SK-N-SH (cell line): ENCODE measurements at regions not wholly inside any gene's neighbourhood (a gene's known extent, or its start where the extent isn't known, plus 50 kb on each side); places are given as distances from the start of the nearest gene placed in this dataset.
A peak's percentile ranks its signal among the peaks of the same experiment; 100 is the strongest.

Experiments
- CTCF ChIA-PET: fragments of 300-600, 350-600 bp; formaldehyde crosslinking; extraction: SDS; loops from one replicate; lab custom pipeline; 2021; lab: Yijun Ruan, JAX
- POLR2A ChIA-PET: fragments of 350-600 bp; sonication (Branson Sonifier 250); formaldehyde crosslinking; extraction: SDS; loops from one replicate; lab custom pipeline; 2020; ENCODE audit warnings: antibody characterized with exemption, inconsistent platforms; lab: Yijun Ruan, JAX
- DNase-seq: peaks from one replicate; pipeline ENCODE4 v3.0.0; 2012
- H2AFZ ChIP-seq: fragments of 200-600 bp; sonication (generic); 2 replicates; pipeline ENCODE4 v1.8.1; 2016; ENCODE audit warnings: antibody characterized with exemption, mild to moderate bottlenecking, low read depth
- H3F3A ChIP-seq: fragments of 200-600 bp; sonication (generic); replicated peaks from 2 replicates; pipeline ENCODE3; 2016; ENCODE audit warnings: antibody characterized with exemption, mild to moderate bottlenecking; ENCODE audit not compliant: insufficient read depth
- H3K27ac ChIP-seq, 2 experiments: fragments of 200-500 bp in 1 of 2; fragments of 200-600 bp in 1 of 2; sonication (Bioruptor generic) in 1 of 2; sonication (generic), shearing (Covaris generic) in 1 of 2; 2 replicates each; pipeline versions ENCODE4 v1.5.1 to v1.6.1; 2014 to 2016; ENCODE audit warnings: low read depth in 2 of 2, inconsistent platforms in 1 of 2, low read length in 1 of 2, mild to moderate bottlenecking in 1 of 2, mixed read lengths in 1 of 2
- H3K27me3 ChIP-seq: fragments of 200-600 bp; sonication (generic), shearing (Covaris generic); 2 replicates; pipeline ENCODE4 v1.6.1; 2016; ENCODE audit warnings: mixed run types; ENCODE audit not compliant: insufficient read depth
- H3K36me3 ChIP-seq, 2 experiments: fragments of 200-500 bp in 1 of 2; fragments of 200-600 bp in 1 of 2; sonication (Bioruptor generic) in 1 of 2; sonication (generic) in 1 of 2; replicated peaks in 1 of 2; 2 replicates each; pipeline versions ENCODE3 to v1.5.1; 2014 to 2016; ENCODE audit warnings: low read length in 1 of 2, mild to moderate bottlenecking in 1 of 2; ENCODE audit not compliant: insufficient read depth in 2 of 2, control insufficient read depth in 1 of 2
- H3K4me1 ChIP-seq, 2 experiments: fragments of 200-500 bp in 1 of 2; fragments of 200-600 bp in 1 of 2; sonication (Bioruptor generic) in 1 of 2; sonication (generic), shearing (Covaris generic) in 1 of 2; 2 replicates each; pipeline versions ENCODE4 v1.5.1 to v1.6.1; 2014 to 2016; ENCODE audit warnings: low read depth in 1 of 2, low read length in 1 of 2, mixed run types in 1 of 2; ENCODE audit not compliant: insufficient read depth in 2 of 2, control insufficient read depth in 1 of 2
- H3K4me2 ChIP-seq: fragments of 200-600 bp; sonication (generic), shearing (Covaris generic); 2 replicates; pipeline ENCODE4 v1.6.1; 2017; ENCODE audit warnings: mixed run types
- H3K4me3 ChIP-seq, 2 experiments: fragments of 200-500 bp in 1 of 2; fragments of 200-600 bp in 1 of 2; sonication (Bioruptor generic) in 1 of 2; sonication (generic), shearing (Covaris generic) in 1 of 2; 2 replicates each; pipeline versions ENCODE4 v1.5.1 to v1.8.1; 2014 to 2016; ENCODE audit warnings: low read depth in 2 of 2, inconsistent platforms in 1 of 2, low read length in 1 of 2, mild to moderate bottlenecking in 1 of 2, mixed read lengths in 1 of 2, moderate library complexity in 1 of 2
- H3K79me2 ChIP-seq: fragments of 200-600 bp; sonication (generic); 2 replicates; pipeline ENCODE4 v1.8.1; 2017; ENCODE audit warnings: mild to moderate bottlenecking; ENCODE audit not compliant: insufficient read depth
- H3K9ac ChIP-seq: fragments of 200-600 bp; sonication (generic); 2 replicates; pipeline ENCODE4 v1.6.1; 2017; ENCODE audit warnings: mixed run types
- H3K9me2 ChIP-seq: fragments of 200-600 bp; sonication (generic); 2 replicates; pipeline ENCODE4 v1.6.1; 2017; ENCODE audit warnings: mixed run types
- H3K9me3 ChIP-seq: fragments of 200-600 bp; sonication (generic); 2 replicates; pipeline ENCODE4 v1.6.1; 2017; ENCODE audit warnings: mixed run types, mild to moderate bottlenecking, moderate library complexity
- H4K20me1 ChIP-seq: fragments of 200-600 bp; sonication (generic); 2 replicates; pipeline ENCODE4 v1.6.1; 2017; ENCODE audit warnings: mild to moderate bottlenecking, mixed run types; ENCODE audit not compliant: insufficient read depth
- CHD2 ChIP-seq: fragments of 150-350 bp; IDR thresholded peaks from 2 replicates; pipeline ENCODE4 v1.6.1; 2018; ENCODE audit warnings: low read length; ENCODE audit not compliant: partially characterized antibody
- ELF1 ChIP-seq: IDR thresholded peaks from 2 replicates; pipeline ENCODE4 v1.4.0; 2012
- EZH2phosphoT487 ChIP-seq: fragments of 200-600 bp; sonication (generic); IDR thresholded peaks from 2 replicates; pipeline ENCODE4 v1.6.1; 2017; ENCODE audit warnings: low read depth, mixed run types, mild to moderate bottlenecking, antibody characterized with exemption, moderate library complexity, borderline replicate concordance
- FOSL2 ChIP-seq: IDR thresholded peaks from 2 replicates; pipeline ENCODE4 v1.4.0; 2012; ENCODE audit warnings: low read depth, mild to moderate bottlenecking, moderate library complexity, borderline replicate concordance
- FOXJ3 ChIP-seq: sonication (generic); formaldehyde crosslinking; IDR thresholded peaks from 2 replicates; pipeline ENCODE4 v1.5.1; 2020; ENCODE audit warnings: mild to moderate bottlenecking, missing genetic modification reagents
- FOXM1 ChIP-seq: IDR thresholded peaks from 2 replicates; pipeline ENCODE4 v1.4.0; 2012; ENCODE audit warnings: low read depth, mild to moderate bottlenecking
- GATA2 ChIP-seq: sonication (generic); formaldehyde crosslinking; IDR thresholded peaks from 2 replicates; pipeline ENCODE4 v1.5.0; 2020; ENCODE audit warnings: mild to moderate bottlenecking, missing genetic modification reagents
- MXI1 ChIP-seq: IDR thresholded peaks from 2 replicates; pipeline ENCODE4 v1.6.1; 2012; ENCODE audit warnings: mild to moderate bottlenecking, low read depth, low read length, improper control_type of control experiment
- NFIC ChIP-seq: IDR thresholded peaks from 2 replicates; pipeline ENCODE4 v1.4.0; 2012; ENCODE audit warnings: borderline replicate concordance
- NRF1 ChIP-seq: IDR thresholded peaks from 2 replicates; pipeline ENCODE4 v1.6.1; 2012; ENCODE audit warnings: low read depth, mild to moderate bottlenecking, low read length
- POLR2AphosphoS5 ChIP-seq: IDR thresholded peaks from 2 replicates; pipeline ENCODE4 v1.6.1; 2012; ENCODE audit warnings: low read depth, low read length
- RCOR1 ChIP-seq: fragments of 150-350 bp; IDR thresholded peaks from 2 replicates; pipeline ENCODE4 v1.6.1; 2017; ENCODE audit warnings: antibody characterized with exemption, low read length
- RXRA ChIP-seq: IDR thresholded peaks from 2 replicates; pipeline ENCODE4 v1.4.0; 2012; ENCODE audit warnings: low read depth, mild to moderate bottlenecking, borderline replicate concordance
- SIN3A ChIP-seq: IDR thresholded peaks from 2 replicates; pipeline ENCODE4 v1.6.1; 2012; ENCODE audit warnings: low read depth, mild to moderate bottlenecking, low read length, moderate library complexity, borderline replicate concordance
- TAF1 ChIP-seq: IDR thresholded peaks from 2 replicates; pipeline ENCODE4 v1.6.1; 2012; ENCODE audit warnings: low read depth, mild to moderate bottlenecking, low read length, moderate library complexity, borderline replicate concordance
- TCF12 ChIP-seq: IDR thresholded peaks from 2 replicates; pipeline ENCODE4 v1.4.0; 2012
- TEAD4 ChIP-seq: IDR thresholded peaks from 2 replicates; pipeline ENCODE4 v1.4.0; 2012; ENCODE audit warnings: mild to moderate bottlenecking, borderline replicate concordance; ENCODE audit not compliant: insufficient read depth
- WGBS: methylation state at CpG from one replicate; pipeline ENCODE4 v1.1.6; 2017; ENCODE audit warnings: low lambda C conversion rate; 5-methylcytosine and 5-hydroxymethylcytosine counted together
- TF ChIP-seq, protein P1 (sequence below): IDR thresholded peaks from 2 replicates; pipeline ENCODE4 v1.4.0; 2012; ENCODE audit warnings: low read depth, borderline replicate concordance
- TF ChIP-seq, protein P2 (sequence below): IDR thresholded peaks from 2 replicates; pipeline ENCODE4 v1.4.0; 2012; ENCODE audit warnings: low read depth
- TF ChIP-seq, protein P3 (sequence below): fragments of 200-600 bp; sonication (generic); IDR thresholded peaks from 2 replicates; pipeline ENCODE4 v1.6.1; 2017; ENCODE audit warnings: antibody characterized with exemption, mild to moderate bottlenecking, moderate library complexity
- TF ChIP-seq, protein P4 (sequence below): fragments of 150-350 bp; IDR thresholded peaks from 2 replicates; pipeline ENCODE4 v1.6.1; 2016; ENCODE audit warnings: mild to moderate bottlenecking, low read depth, low read length
- TF ChIP-seq, protein P5 (sequence below): IDR thresholded peaks from 2 replicates; pipeline ENCODE4; 2012

DNA sequence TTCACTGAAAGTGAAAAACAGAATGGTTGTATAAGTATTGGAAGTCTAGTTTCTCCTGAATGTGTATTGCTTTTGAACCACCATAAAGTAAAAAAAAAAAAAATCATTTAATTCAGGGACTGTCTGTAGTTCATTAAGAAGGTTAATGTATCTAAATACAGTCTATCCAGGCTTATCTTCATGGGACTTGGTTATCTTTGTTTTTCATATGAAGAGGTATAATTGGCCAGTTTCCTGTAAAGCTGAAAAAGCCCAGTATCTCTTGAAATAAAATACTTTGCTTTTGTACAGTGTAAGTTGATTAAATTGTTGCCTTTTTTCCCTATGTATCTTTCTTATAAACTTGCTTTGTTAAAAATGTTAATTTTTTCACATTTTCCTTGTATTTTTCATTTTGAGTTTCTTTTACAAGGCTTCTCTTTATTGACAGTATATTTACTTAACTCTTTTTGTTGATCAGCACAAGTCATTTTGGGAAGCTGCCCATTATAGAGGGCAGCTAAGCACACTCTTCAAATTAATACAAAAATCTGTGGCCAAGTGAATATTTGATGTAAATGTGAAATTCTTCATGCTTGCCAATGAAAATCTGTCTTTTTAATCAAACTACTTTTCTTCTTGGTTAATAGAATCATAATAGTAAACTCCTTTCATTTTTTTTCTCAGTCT is 156.0 kb downstream of the TMTC3 start:
- peak; percentile 10 for DNase-seq
- Histone ChIP-seq H3K36me3 (no peaks in the 10 kb centered on the region), H3K9me2 (no peaks in the 10 kb centered on the region), H3K4me3 (no peak overlapping the region), H3K9ac (peak overlapping the region; percentile 66), H3K4me1 (peaks cover 8 to 25% of the 10 kb centered on the region in 2 experiments)
- CTCF ChIA-PET, result interaction anchor here (0.6 to 0.7 kb wide), 2 partner anchors 695 to 697 kb away, joined by 3 read pairs; no protein-coding TSS in a partner anchor
- TF ChIP-seq GATA2 (CRISPR knock-in tag), result peak; percentile 60; the same call in 1 of the 2 replicates
- TF ChIP-seq TAF1, result no peak
- TF ChIP-seq, all 33 proteins: peak for 1
- Histone ChIP-seq H4K20me1 (no peaks in the 10 kb centered on the region), H3K27ac (peak overlapping the region in 1 of 2 experiments; percentile 99; a peak in 2 of 4 replicates), H3K4me2 (no peak overlapping the region), H3K9me3 (0 out of 2 replicates have a peak, but pooled peaks cover 4% of the 10 kb centered on the region), H3F3A (peaks cover 39% of the 10 kb centered on the region), H3K79me2 (no peaks in the 10 kb centered on the region), H2AFZ (no peak overlapping the region), H3K27me3 (no peaks in the 10 kb centered on the region)
- POLR2A ChIA-PET, result no interaction called here

DNA sequence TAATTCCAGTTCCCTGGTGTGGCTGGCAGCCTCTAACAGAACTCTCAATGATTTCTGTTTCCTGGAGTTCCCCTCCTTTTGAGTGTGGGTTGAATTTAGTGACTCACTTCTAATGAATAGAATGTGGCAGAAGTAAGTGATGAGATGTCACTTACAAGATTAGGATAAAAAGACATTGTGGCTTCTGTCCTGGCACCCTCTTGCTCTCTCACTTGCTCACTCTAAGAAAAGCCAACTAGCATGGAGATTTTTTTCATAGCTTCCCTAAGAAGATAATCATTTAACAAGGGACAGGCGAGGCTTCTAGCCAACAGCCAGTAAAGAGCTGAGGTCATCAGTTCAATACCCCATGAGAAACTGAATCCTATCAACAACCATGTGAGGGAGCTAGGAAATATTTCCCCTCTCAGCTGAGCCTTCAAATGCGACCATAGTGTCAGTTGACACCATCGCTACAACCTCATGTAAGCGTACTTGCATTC is 156.7 kb downstream of the TMTC3 start:
- ChIA-PET POLR2A (no interaction called here), CTCF (interaction anchor here (0.7 kb wide), 1 partner anchor 696 kb away, joined by 3 read pairs; no protein-coding TSS in a partner anchor)
- 62% methylated on average over 4 of the region's 4 CpGs for WGBS
- H3K79me2 ChIP-seq, result no peaks in the 10 kb centered on the region
- no peaks in the 10 kb centered on the region for H3K36me3 ChIP-seq
- H3K27me3 ChIP-seq, result no peaks in the 10 kb centered on the region
- H3K27ac ChIP-seq, result peak overlapping the region in 1 of 2 experiments; percentile 99; a peak in 2 of 4 replicates
- no peaks in the 10 kb centered on the region for H4K20me1 ChIP-seq
- H3K9ac ChIP-seq, result peak overlapping the region; percentile 66
- no peak overlapping the region for H3K4me3 ChIP-seq
- no peak overlapping the region for H2AFZ ChIP-seq
- peaks cover 8 to 25% of the 10 kb centered on the region in 2 experiments for H3K4me1 ChIP-seq
- peak overlapping the region; percentile 31; the same call in 1 of the 2 replicates for H3K4me2 ChIP-seq
- H3F3A ChIP-seq, result peaks cover 39% of the 10 kb centered on the region
- H3K9me3 ChIP-seq, result 0 out of 2 replicates have a peak, but pooled peaks cover 4% of the 10 kb centered on the region
- no peak for DNase-seq
- no peaks in the 10 kb centered on the region for H3K9me2 ChIP-seq
- TF ChIP-seq TCF12 (peak; percentile 64), MXI1 (no peak), FOXM1 (no peak), ELF1 (no peak), SIN3A (no peak), NRF1 (no peak), GATA2 (CRISPR knock-in tag) (no peak), FOSL2 (peak; percentile 35; the same call in 1 of the 2 replicates), RXRA (0 out of 2 replicates have a peak, but pooled peaks have one; percentile 52), POLR2AphosphoS5 (peak; percentile 40; the same call in 1 of the 2 replicates), NFIC (peak; percentile 70; the same call in 1 of the 2 replicates), CHD2 (no peak), EZH2phosphoT487 (no peak), TEAD4 (peak; percentile 59; the same call in 1 of the 2 replicates), FOXJ3 (CRISPR knock-in tag) (no peak), RCOR1 (no peak)
- TF ChIP-seq, protein P1, sequence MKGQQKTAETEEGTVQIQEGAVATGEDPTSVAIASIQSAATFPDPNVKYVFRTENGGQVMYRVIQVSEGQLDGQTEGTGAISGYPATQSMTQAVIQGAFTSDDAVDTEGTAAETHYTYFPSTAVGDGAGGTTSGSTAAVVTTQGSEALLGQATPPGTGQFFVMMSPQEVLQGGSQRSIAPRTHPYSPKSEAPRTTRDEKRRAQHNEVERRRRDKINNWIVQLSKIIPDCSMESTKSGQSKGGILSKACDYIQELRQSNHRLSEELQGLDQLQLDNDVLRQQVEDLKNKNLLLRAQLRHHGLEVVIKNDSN, result no peak
- TF ChIP-seq, protein P2, sequence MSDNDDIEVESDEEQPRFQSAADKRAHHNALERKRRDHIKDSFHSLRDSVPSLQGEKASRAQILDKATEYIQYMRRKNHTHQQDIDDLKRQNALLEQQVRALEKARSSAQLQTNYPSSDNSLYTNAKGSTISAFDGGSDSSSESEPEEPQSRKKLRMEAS, result peak; percentile 32; the same call in 1 of the 2 replicates
- TF ChIP-seq, protein P3, sequence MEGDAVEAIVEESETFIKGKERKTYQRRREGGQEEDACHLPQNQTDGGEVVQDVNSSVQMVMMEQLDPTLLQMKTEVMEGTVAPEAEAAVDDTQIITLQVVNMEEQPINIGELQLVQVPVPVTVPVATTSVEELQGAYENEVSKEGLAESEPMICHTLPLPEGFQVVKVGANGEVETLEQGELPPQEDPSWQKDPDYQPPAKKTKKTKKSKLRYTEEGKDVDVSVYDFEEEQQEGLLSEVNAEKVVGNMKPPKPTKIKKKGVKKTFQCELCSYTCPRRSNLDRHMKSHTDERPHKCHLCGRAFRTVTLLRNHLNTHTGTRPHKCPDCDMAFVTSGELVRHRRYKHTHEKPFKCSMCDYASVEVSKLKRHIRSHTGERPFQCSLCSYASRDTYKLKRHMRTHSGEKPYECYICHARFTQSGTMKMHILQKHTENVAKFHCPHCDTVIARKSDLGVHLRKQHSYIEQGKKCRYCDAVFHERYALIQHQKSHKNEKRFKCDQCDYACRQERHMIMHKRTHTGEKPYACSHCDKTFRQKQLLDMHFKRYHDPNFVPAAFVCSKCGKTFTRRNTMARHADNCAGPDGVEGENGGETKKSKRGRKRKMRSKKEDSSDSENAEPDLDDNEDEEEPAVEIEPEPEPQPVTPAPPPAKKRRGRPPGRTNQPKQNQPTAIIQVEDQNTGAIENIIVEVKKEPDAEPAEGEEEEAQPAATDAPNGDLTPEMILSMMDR, result 0 out of 2 replicates have a peak, but pooled peaks have one; percentile 10
- TF ChIP-seq, protein P4, sequence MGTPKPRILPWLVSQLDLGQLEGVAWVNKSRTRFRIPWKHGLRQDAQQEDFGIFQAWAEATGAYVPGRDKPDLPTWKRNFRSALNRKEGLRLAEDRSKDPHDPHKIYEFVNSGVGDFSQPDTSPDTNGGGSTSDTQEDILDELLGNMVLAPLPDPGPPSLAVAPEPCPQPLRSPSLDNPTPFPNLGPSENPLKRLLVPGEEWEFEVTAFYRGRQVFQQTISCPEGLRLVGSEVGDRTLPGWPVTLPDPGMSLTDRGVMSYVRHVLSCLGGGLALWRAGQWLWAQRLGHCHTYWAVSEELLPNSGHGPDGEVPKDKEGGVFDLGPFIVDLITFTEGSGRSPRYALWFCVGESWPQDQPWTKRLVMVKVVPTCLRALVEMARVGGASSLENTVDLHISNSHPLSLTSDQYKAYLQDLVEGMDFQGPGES, result no peak
- TF ChIP-seq, protein P5, sequence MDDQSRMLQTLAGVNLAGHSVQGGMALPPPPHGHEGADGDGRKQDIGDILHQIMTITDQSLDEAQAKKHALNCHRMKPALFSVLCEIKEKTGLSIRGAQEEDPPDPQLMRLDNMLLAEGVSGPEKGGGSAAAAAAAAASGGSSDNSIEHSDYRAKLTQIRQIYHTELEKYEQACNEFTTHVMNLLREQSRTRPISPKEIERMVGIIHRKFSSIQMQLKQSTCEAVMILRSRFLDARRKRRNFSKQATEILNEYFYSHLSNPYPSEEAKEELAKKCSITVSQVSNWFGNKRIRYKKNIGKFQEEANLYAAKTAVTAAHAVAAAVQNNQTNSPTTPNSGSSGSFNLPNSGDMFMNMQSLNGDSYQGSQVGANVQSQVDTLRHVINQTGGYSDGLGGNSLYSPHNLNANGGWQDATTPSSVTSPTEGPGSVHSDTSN, result peak; percentile 90
